GM23338 (cell line): ENCODE measurements at regions not wholly inside any gene's neighbourhood (a gene's known extent, or its start where the extent isn't known, plus 50 kb on each side); places are given as distances from the start of the nearest gene placed in this dataset.

ENCODE experiments used
- ATAC-seq: fragments of 200-7000 bp; cut with Tn5 transposase; 3 replicates; pipeline ENCODE4 v1.9.1; 2020
- DNase-seq: peaks from one replicate; pipeline ENCODE4 v3.0.0-alpha.2; 2015; ENCODE audit warnings: low spot score
- H2AFZ ChIP-seq: fragments of 200-600 bp; sonication (generic); 2 replicates; pipeline ENCODE4 v1.8.0; 2016; ENCODE audit warnings: antibody characterized with exemption, mild to moderate bottlenecking, moderate library complexity
- H3F3A ChIP-seq: fragments of 200-600 bp; sonication (generic); replicated peaks from 2 replicates; pipeline ENCODE4 v1.8.0; 2017; ENCODE audit warnings: antibody characterized with exemption, mixed run types, low read depth
- H3K27ac ChIP-seq: fragments of 200-600 bp; sonication (generic); 2 replicates; pipeline ENCODE4 v1.6.1; 2016; ENCODE audit warnings: low read depth
- H3K27me3 ChIP-seq: fragments of 200-600 bp; sonication (generic); 2 replicates; pipeline ENCODE4 v1.8.0; 2016; ENCODE audit warnings: mild to moderate bottlenecking, mixed run types, moderate library complexity; ENCODE audit not compliant: insufficient read depth
- H3K36me3 ChIP-seq: fragments of 200-600 bp; sonication (generic); 2 replicates; pipeline ENCODE4 v1.8.0; 2016; ENCODE audit warnings: mild to moderate bottlenecking; ENCODE audit not compliant: insufficient read depth
- H3K4me1 ChIP-seq: fragments of 200-600 bp; sonication (generic); 2 replicates; pipeline ENCODE4 v1.8.0; 2016; ENCODE audit warnings: mild to moderate bottlenecking, moderate library complexity; ENCODE audit not compliant: insufficient read depth
- H3K4me2 ChIP-seq: fragments of 200-600 bp; sonication (generic); 2 replicates; pipeline ENCODE4 v1.7.1; 2017; ENCODE audit warnings: mixed run types
- H3K4me3 ChIP-seq: fragments of 200-600 bp; sonication (generic); 2 replicates; pipeline ENCODE4 v1.6.1; 2016; ENCODE audit warnings: mixed run types
- H3K79me2 ChIP-seq: fragments of 200-600 bp; sonication (generic); replicated peaks from 2 replicates; pipeline ENCODE4 v1.8.0; 2017; ENCODE audit warnings: mild to moderate bottlenecking; ENCODE audit not compliant: insufficient read depth
- H3K9me2 ChIP-seq: fragments of 200-600 bp; sonication (generic); 2 replicates; pipeline ENCODE4 v1.8.0; 2017; ENCODE audit not compliant: insufficient read depth
- H4K20me1 ChIP-seq: fragments of 200-600 bp; sonication (generic); replicated peaks from 2 replicates; pipeline ENCODE4 v1.8.0; 2017; ENCODE audit warnings: mild to moderate bottlenecking; ENCODE audit not compliant: insufficient read depth
- H3K27ac Mint-ChIP-seq: 2 replicates; pipeline ENCODE4 v1.8.0; 2020; ENCODE audit warnings: inconsistent platforms, mild to moderate bottlenecking, moderate library complexity, mixed read lengths
- H3K27me3 Mint-ChIP-seq: 3 replicates; pipeline ENCODE4 v1.8.0; 2022; ENCODE audit warnings: low read depth, mild to moderate bottlenecking, moderate library complexity, mixed read lengths, inconsistent platforms; ENCODE audit not compliant: insufficient read depth, poor library complexity
- H3K36me3 Mint-ChIP-seq: 3 replicates; pipeline ENCODE4 v1.8.0; 2021; ENCODE audit warnings: low read depth, mild to moderate bottlenecking, inconsistent platforms, moderate library complexity, mixed read lengths
- H3K4me1 Mint-ChIP-seq: 3 replicates; pipeline ENCODE4 v1.8.0; 2020; ENCODE audit warnings: mild to moderate bottlenecking, inconsistent platforms, mixed read lengths
- H3K4me3 Mint-ChIP-seq: 3 replicates; pipeline ENCODE4 v1.8.0; 2021; ENCODE audit warnings: moderate library complexity, mild to moderate bottlenecking, inconsistent platforms, mixed read lengths
- H3K9me3 Mint-ChIP-seq: 3 replicates; pipeline ENCODE4 v1.8.0; 2020; ENCODE audit warnings: moderate library complexity, mild to moderate bottlenecking, inconsistent platforms, mixed read lengths
- CREB1 ChIP-seq: fragments of 250-450 bp; sonication (Bioruptor Pico); IDR thresholded peaks from 2 replicates; pipeline ENCODE4 v1.5.0; 2020; ENCODE audit warnings: low read depth, mild to moderate bottlenecking, moderate library complexity
- CTCF ChIP-seq, 2 experiments: fragments of 200-600 bp in 1 of 2; sonication (generic) in 1 of 2; conservative IDR thresholded peaks; 2 replicates each; pipeline versions ENCODE4 v1.5.1 to v1.6.1; 2016 to 2017; ENCODE audit warnings: antibody characterized with exemption in 2 of 2, low read depth in 2 of 2, mild to moderate bottlenecking in 2 of 2, moderate library complexity in 1 of 2
- EZH2 ChIP-seq: fragments of 200-600 bp; sonication (generic); IDR thresholded peaks from one replicate; pipeline ENCODE4 v1.8.0; 2017; ENCODE audit warnings: antibody characterized with exemption, mild to moderate bottlenecking, low read depth; ENCODE audit not compliant: unreplicated experiment
- JUNB ChIP-seq: IDR thresholded peaks from one replicate; pipeline ENCODE4 v1.6.1; 2016; ENCODE audit warnings: antibody characterized with exemption; ENCODE audit not compliant: unreplicated experiment
- NANOG ChIP-seq: IDR thresholded peaks from 2 replicates; pipeline ENCODE4 v1.6.1; 2016; ENCODE audit warnings: antibody characterized with exemption, borderline replicate concordance
- REST ChIP-seq: IDR thresholded peaks from one replicate; pipeline ENCODE4 v1.6.1; 2018; ENCODE audit warnings: antibody characterized with exemption; ENCODE audit not compliant: unreplicated experiment
- STAT1 ChIP-seq: IDR thresholded peaks from one replicate; pipeline ENCODE4 v1.6.1; 2016; ENCODE audit warnings: antibody characterized with exemption; ENCODE audit not compliant: unreplicated experiment
- ZNF114 ChIP-seq: fragments of 250-450 bp; sonication (Bioruptor Pico); IDR thresholded peaks from 2 replicates; pipeline ENCODE4 v1.5.0; 2020; ENCODE audit warnings: mild to moderate bottlenecking, moderate library complexity
- ZNF462 ChIP-seq: fragments of 250-450 bp; sonication (Bioruptor Pico); IDR thresholded peaks from 2 replicates; pipeline ENCODE4 v1.5.0; 2020; ENCODE audit warnings: mild to moderate bottlenecking, moderate library complexity
- TF ChIP-seq, protein P1 (sequence below): IDR thresholded peaks from 2 replicates; pipeline ENCODE4 v1.6.1; 2016; ENCODE audit warnings: antibody characterized with exemption

DNA sequence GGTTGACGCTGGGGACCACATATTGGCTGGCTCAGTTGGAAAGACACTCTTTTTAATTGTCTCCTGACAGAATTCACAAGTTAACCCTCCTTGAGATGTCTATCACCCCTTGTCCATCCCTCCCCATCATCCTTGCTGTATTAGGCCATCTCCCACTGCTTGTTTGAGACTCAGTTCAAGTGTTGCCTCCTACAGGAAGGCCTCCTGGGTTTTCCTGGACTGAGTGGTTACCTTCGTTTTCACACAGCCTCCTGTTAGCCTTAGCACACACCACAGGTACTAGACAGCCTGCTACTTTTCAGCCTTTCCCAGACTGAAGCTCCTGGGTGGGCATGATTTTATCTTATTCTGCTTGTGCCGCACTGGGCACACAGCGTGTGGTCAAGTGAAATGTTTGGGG is 145.3 kb upstream of the STX18 start:
- TF ChIP-seq JUNB (no peak), ZNF462 (CRISPR knock-in tag) (no peak), NANOG (no peak), STAT1 (no peak), CTCF (conservative IDR thresholded peaks at IDR 0.05; ENCODE audit: low read depth in 2 of 2) (no peak), ZNF114 (CRISPR knock-in tag) (no peak), CREB1 (CRISPR knock-in tag) (no peak), REST (no peak), EZH2 (no peak)
- TF ChIP-seq, protein P1, sequence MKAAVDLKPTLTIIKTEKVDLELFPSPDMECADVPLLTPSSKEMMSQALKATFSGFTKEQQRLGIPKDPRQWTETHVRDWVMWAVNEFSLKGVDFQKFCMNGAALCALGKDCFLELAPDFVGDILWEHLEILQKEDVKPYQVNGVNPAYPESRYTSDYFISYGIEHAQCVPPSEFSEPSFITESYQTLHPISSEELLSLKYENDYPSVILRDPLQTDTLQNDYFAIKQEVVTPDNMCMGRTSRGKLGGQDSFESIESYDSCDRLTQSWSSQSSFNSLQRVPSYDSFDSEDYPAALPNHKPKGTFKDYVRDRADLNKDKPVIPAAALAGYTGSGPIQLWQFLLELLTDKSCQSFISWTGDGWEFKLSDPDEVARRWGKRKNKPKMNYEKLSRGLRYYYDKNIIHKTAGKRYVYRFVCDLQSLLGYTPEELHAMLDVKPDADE: no peak
- no peak for ATAC-seq
- H3K27ac Mint-ChIP-seq: no peak overlapping the region
- no peak overlapping the region for H3K4me2 ChIP-seq
- H3K79me2 ChIP-seq: no peaks in the 10 kb centered on the region
- no peaks in the 10 kb centered on the region for H3K4me1 ChIP-seq
- no peaks in the 10 kb centered on the region for H3F3A ChIP-seq
- no peaks in the 10 kb centered on the region for H3K36me3 ChIP-seq
- no peak overlapping the region for H3K4me3 Mint-ChIP-seq
- no peaks in the 10 kb centered on the region for H3K27me3 ChIP-seq
- H3K9me3 Mint-ChIP-seq: no peaks in the 10 kb centered on the region
- no peaks in the 10 kb centered on the region for H3K9me2 ChIP-seq
- no peak overlapping the region for H3K4me3 ChIP-seq
- peaks cover 10% of the 10 kb centered on the region for H3K36me3 Mint-ChIP-seq
- no peak overlapping the region for H3K27ac ChIP-seq
- DNase-seq: no peak
- H3K4me1 Mint-ChIP-seq: peaks cover 8% of the 10 kb centered on the region
- H2AFZ ChIP-seq: no peak overlapping the region
- peaks cover 11% of the 10 kb centered on the region for H3K27me3 Mint-ChIP-seq
- peaks cover 4% of the 10 kb centered on the region; the same call in 1 of the 2 replicates for H4K20me1 ChIP-seq
